ENCODE measurements at regions not wholly inside any gene's neighbourhood (a gene's known extent, or its start where the extent isn't known, plus 50 kb on each side); places are given as distances from the start of the nearest gene placed in this dataset.
"Not testable (repeated sequence)": the region's sequence is repeated elsewhere in the genome, so short reads cannot be mapped to it uniquely, and the experiment has no call there.

DNA sequence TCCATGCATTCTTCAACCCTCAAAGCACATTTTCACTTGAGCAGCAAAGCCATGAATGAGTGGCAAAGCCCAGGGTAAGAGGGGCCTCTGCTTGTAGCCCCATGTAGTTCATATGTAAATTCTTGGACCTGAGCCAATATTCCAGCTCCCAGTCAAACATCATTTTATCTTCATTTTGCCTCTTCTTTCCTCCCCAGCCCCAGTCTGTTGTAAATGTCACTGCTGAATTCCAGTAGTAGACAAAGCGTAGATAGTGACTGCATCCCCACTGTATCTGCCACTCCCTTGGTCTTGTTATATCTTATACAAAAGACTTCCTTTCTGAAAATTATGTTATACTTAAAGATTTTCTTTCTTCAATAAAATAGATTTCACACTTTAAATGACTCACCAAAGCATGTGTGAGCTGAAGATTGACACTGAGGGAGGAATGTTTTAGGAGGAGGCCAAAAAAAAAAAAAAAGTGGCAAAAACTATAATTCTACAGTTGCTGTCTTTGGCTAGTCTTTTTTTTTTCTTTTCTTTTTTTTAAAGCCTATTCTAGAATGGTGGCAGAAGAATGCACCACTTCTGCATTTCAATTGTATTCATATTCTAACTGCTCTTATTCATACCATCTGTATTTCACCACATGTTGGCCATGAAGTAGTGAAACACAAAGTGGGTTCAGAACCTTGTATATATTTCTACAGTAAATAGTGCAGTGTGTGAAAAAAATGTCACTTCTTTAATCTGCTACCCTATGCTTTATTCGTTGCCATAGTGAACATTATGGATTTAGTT, 306.1 kb downstream of the CPS1 start:
- no peak for DNase-seq (ENCODE audit: insufficient read length)

DNA sequence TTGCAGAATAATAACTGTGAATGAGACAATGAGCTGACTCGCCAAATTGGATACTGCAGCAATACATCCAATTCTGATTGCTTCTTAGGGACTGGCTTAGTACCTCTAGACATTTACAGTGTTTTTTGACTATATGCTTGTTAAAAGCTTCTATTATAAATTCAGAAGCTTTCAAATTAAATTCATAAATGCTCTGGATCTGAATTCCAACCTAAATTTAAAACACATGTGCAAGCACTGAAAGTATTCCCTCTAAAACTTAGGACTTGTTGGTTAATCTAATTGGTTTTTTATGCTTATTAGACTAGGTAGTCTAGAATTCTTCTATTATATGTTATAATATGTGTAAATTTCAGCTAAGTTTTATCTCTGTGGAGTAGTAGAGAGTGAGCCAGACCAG, 306.9 kb downstream of the CPS1 start:
- DNase-seq (ENCODE audit: insufficient read length) (no peak), FAIRE-seq (no peak)
- TF ChIP-seq POLR2A (IDR thresholded peaks at IDR 0.05; ENCODE audit: low read depth, low read length) (no peak), POLR2AphosphoS5 (IDR thresholded peaks at IDR 0.05; ENCODE audit: low read depth, low read length) (no peak), TAF1 (IDR thresholded peaks at IDR 0.05; ENCODE audit: borderline replicate concordance, low read depth, low read length) (no peak)

More for the DNA sequence above, 306.1 kb downstream of the CPS1 start:
- FAIRE-seq, result no peak
- TF ChIP-seq POLR2AphosphoS5 (IDR thresholded peaks at IDR 0.05; ENCODE audit: low read depth, low read length), result no peak
- TF ChIP-seq POLR2A (IDR thresholded peaks at IDR 0.05; ENCODE audit: low read depth, low read length), result no peak

GRCh38 chr2:210871566-210871965, 315.2 kb downstream of the CPS1 start:
- DNase-seq (ENCODE audit: insufficient read length); FAIRE-seq: not testable (repeated sequence)

DNA sequence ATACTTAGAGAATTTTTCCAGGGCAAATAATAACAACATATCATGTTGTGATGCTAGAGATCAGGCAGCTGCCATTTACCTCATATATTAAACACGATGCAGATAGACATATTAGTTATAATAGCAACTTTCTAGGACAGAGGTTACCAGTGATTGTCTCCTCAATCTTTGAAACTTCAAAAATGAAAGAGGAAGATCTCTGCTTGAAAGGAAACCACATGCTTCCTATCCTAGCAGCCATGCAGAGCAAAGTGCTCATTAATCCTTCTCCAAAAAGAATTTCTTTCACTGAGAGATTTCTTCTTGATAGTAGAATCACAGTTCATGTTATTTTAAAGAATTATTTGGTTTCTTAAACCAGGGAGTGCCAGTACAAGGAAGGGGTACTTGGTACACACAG, 317.2 kb downstream of the CPS1 start:
- FAIRE-seq (no peak), DNase-seq (ENCODE audit: insufficient read length) (no peak)
- no peak for TF ChIP-seq TAF1 (IDR thresholded peaks at IDR 0.05; ENCODE audit: borderline replicate concordance, low read depth, low read length)
- TF ChIP-seq POLR2A (IDR thresholded peaks at IDR 0.05; ENCODE audit: low read depth, low read length), result no peak
- TF ChIP-seq POLR2AphosphoS5 (IDR thresholded peaks at IDR 0.05; ENCODE audit: low read depth, low read length), result no peak

DNA sequence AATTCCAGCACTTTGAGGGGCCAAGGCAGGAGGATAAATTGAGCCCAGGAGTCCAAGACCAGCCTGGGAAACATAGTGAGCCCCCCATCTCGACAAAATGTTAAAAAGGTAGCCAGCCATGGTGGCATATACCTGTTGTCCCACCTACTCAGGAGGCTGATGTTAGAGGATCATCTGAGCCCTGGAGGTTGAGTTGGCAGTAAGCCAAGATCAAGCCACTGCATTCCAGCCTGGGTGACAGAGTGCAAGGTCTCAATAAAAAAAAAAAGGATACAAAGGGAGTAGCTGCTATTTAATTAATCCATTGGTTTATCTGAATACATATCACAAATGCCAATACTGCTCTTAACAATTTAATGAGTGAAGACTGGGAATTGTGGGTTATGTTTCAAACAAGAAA, 327.8 kb downstream of the CPS1 start:
- TF ChIP-seq POLR2AphosphoS5 (IDR thresholded peaks at IDR 0.05; ENCODE audit: low read depth, low read length) (no peak), POLR2A (IDR thresholded peaks at IDR 0.05; ENCODE audit: low read depth, low read length) (no peak), TAF1 (IDR thresholded peaks at IDR 0.05; ENCODE audit: borderline replicate concordance, low read depth, low read length) (no peak)
- DNase-seq (ENCODE audit: insufficient read length) (no peak), FAIRE-seq (no peak)

DNA sequence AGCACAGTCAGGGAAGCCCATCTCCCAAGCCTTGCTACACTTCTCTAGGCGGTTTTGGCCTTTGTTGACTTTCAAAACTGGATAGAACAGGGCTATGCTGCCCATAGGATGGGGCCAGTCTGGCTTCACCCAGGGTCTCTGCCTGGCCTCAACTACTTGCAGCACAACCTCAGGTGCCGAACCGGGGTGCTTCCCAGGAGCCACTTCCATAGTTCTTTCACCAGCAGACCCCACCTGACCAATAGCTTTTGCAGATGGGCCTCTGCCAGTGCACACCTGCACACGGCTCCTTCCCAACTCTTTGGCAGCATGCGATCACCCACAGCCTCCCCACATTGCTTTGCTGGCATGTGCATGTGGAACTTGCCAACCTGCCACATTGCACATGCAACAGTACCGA, 331.6 kb downstream of the CPS1 start:
- FAIRE-seq, result no peak
- no peak for DNase-seq (ENCODE audit: insufficient read length)
- no peak for TF ChIP-seq TAF1 (IDR thresholded peaks at IDR 0.05; ENCODE audit: borderline replicate concordance, low read depth, low read length)
- no peak for TF ChIP-seq POLR2AphosphoS5 (IDR thresholded peaks at IDR 0.05; ENCODE audit: low read depth, low read length)
- no peak for TF ChIP-seq POLR2A (IDR thresholded peaks at IDR 0.05; ENCODE audit: low read depth, low read length)

- no peak for FAIRE-seq
- no peak for DNase-seq (ENCODE audit: insufficient read length)
- TF ChIP-seq TAF1 (IDR thresholded peaks at IDR 0.05; ENCODE audit: borderline replicate concordance, low read depth, low read length) (no peak), POLR2A (IDR thresholded peaks at IDR 0.05; ENCODE audit: low read depth, low read length) (no peak), POLR2AphosphoS5 (IDR thresholded peaks at IDR 0.05; ENCODE audit: low read depth, low read length) (no peak)
Measured at GRCh38 chr2:210895132-210895531, 338.7 kb downstream of the CPS1 start.

- no peak for FAIRE-seq
- DNase-seq (ENCODE audit: insufficient read length), result no peak
- no peak for TF ChIP-seq POLR2AphosphoS5 (IDR thresholded peaks at IDR 0.05; ENCODE audit: low read depth, low read length)
- TF ChIP-seq TAF1 (IDR thresholded peaks at IDR 0.05; ENCODE audit: borderline replicate concordance, low read depth, low read length), result no peak
- no peak for TF ChIP-seq POLR2A (IDR thresholded peaks at IDR 0.05; ENCODE audit: low read depth, low read length)
Measured at GRCh38 chr2:210899131-210899530, 342.7 kb downstream of the CPS1 start.

GRCh38 chr2:210901326-210901725, 344.9 kb downstream of the CPS1 start:
- TF ChIP-seq POLR2AphosphoS5 (IDR thresholded peaks at IDR 0.05; ENCODE audit: low read depth, low read length) (no peak), POLR2A (IDR thresholded peaks at IDR 0.05; ENCODE audit: low read depth, low read length) (no peak), TAF1 (IDR thresholded peaks at IDR 0.05; ENCODE audit: borderline replicate concordance, low read depth, low read length) (no peak)

GRCh38 chr2:210912779-210913178, 356.4 kb downstream of the CPS1 start:
- TF ChIP-seq POLR2A (IDR thresholded peaks at IDR 0.05; ENCODE audit: low read depth, low read length) (no peak), POLR2AphosphoS5 (IDR thresholded peaks at IDR 0.05; ENCODE audit: low read depth, low read length) (no peak), TAF1 (IDR thresholded peaks at IDR 0.05; ENCODE audit: borderline replicate concordance, low read depth, low read length) (no peak)
- FAIRE-seq, result no peak
- no peak for DNase-seq (ENCODE audit: insufficient read length)

More at GRCh38 chr2:210901326-210901725, 344.9 kb downstream of the CPS1 start:
- FAIRE-seq, result no peak
- no peak for DNase-seq (ENCODE audit: insufficient read length)

GRCh38 chr2:210913461-210913860, 357.1 kb downstream of the CPS1 start:
- DNase-seq (ENCODE audit: insufficient read length) (no peak), FAIRE-seq (no peak)
- no peak for TF ChIP-seq TAF1 (IDR thresholded peaks at IDR 0.05; ENCODE audit: borderline replicate concordance, low read depth, low read length)
- no peak for TF ChIP-seq POLR2AphosphoS5 (IDR thresholded peaks at IDR 0.05; ENCODE audit: low read depth, low read length)
- no peak for TF ChIP-seq POLR2A (IDR thresholded peaks at IDR 0.05; ENCODE audit: low read depth, low read length)

DNA sequence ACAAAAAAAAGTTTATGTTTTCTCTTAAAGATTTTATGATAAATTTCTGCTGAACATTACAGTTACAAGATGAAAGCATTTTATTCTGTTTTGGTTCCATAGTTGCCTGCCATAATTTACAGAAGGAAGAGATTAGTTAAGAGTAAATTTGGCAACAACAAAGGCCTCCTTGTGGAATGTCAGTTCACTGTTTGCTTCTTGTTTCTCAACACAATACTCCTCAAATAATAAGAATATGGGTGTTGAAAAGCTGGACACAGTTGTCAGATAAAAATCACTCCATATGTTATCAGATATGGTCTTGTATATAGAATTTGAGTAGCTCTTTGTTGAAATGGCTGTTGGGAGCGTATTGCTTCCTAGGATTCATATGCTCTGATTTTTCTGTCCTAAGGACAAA, 359.5 kb downstream of the CPS1 start:
- TF ChIP-seq TAF1 (IDR thresholded peaks at IDR 0.05; ENCODE audit: borderline replicate concordance, low read depth, low read length), result no peak
- TF ChIP-seq POLR2AphosphoS5 (IDR thresholded peaks at IDR 0.05; ENCODE audit: low read depth, low read length), result no peak
- no peak for TF ChIP-seq POLR2A (IDR thresholded peaks at IDR 0.05; ENCODE audit: low read depth, low read length)
- FAIRE-seq, result no peak
- DNase-seq (ENCODE audit: insufficient read length), result no peak

Measured in GM12892 (cell line).